ENCODE measurements at regions not wholly inside any gene's neighbourhood (a gene's known extent, or its start where the extent isn't known, plus 50 kb on each side); places are given as distances from the start of the nearest gene placed in this dataset.

DNA sequence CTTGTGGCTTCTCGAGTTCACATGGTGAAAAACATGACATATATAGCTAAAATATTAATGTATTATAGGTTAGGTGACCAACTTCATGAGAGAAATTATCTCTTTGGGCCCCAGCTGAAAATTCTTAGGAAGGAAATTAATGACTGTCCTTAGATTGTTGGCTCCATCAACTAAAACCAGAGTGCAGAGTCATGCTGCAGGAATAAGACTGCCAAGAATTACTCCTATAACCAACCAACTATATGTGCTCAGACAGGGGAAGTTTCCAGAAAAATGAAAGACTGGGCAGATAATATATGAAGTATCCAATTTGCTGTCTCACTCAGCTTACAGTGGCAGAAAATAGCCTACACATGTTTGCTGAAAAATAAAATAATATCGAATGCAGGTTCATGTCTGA lies 71.0 kb upstream of the TMEFF2 start:
- no peak overlapping the region for H3K4me3 ChIP-seq (ENCODE audit: low read depth, low read length)
- DNase-seq (ENCODE audit: low read depth): peak; percentile 12
- TF ChIP-seq, protein P1, sequence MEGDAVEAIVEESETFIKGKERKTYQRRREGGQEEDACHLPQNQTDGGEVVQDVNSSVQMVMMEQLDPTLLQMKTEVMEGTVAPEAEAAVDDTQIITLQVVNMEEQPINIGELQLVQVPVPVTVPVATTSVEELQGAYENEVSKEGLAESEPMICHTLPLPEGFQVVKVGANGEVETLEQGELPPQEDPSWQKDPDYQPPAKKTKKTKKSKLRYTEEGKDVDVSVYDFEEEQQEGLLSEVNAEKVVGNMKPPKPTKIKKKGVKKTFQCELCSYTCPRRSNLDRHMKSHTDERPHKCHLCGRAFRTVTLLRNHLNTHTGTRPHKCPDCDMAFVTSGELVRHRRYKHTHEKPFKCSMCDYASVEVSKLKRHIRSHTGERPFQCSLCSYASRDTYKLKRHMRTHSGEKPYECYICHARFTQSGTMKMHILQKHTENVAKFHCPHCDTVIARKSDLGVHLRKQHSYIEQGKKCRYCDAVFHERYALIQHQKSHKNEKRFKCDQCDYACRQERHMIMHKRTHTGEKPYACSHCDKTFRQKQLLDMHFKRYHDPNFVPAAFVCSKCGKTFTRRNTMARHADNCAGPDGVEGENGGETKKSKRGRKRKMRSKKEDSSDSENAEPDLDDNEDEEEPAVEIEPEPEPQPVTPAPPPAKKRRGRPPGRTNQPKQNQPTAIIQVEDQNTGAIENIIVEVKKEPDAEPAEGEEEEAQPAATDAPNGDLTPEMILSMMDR (conservative IDR thresholded peaks at IDR 0.05; ENCODE audit: low read depth, low read length): no peak

- DNase-seq (ENCODE audit: low read depth): no peak
- TF ChIP-seq, protein P1 (conservative IDR thresholded peaks at IDR 0.05; ENCODE audit: low read depth, low read length): no peak
- H3K4me3 ChIP-seq (ENCODE audit: low read depth, low read length): no peak overlapping the region
These were observed 59.7 kb upstream of the TMEFF2 start for GRCh38 chr2:192254444-192254843.

DNA sequence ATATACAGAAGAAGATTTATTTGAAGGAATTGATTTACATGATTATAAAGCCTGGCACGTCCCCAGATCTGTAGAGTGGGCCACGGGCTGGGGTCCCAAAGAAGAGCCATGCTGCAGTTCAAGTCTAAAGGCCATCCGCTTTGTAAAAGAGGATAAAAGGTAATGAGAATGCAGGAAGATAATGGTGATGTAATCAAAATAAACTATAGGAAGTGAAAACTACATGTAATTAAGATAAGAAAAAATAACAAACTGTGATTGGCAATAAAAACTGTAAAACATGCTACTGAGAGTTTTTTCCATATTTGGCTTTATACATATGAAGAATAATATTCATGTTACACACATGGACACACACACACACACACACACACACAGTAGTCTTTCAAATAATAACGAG lies 59.0 kb upstream of the TMEFF2 start:
- no peak for DNase-seq (ENCODE audit: low read depth)
- TF ChIP-seq, protein P1 (conservative IDR thresholded peaks at IDR 0.05; ENCODE audit: low read depth, low read length): no peak
- no peak overlapping the region for H3K4me3 ChIP-seq (ENCODE audit: low read depth, low read length)

DNA sequence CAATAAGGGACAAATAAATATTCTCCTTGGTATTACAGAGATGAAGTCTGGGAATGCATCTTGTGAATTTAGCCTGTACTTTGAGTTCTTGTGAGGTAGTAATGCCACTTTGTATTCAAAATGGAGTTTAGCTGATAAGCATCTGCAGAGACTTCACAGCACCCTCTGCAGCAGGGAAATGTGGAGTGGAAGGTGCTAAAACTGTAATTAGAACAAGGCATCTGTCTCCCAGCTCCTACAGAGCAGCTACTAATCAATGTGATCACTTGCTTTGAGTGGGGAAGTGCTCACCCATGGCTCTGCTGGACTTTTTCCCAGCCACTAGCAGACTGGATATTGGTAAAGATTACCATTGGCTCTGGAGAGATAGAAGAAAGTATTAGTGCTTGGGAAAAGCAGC lies 56.2 kb upstream of the TMEFF2 start:
- TF ChIP-seq, protein P1 (conservative IDR thresholded peaks at IDR 0.05; ENCODE audit: low read depth, low read length): no peak
- H3K4me3 ChIP-seq (ENCODE audit: low read depth, low read length): no peak overlapping the region
- DNase-seq (ENCODE audit: low read depth): no peak

DNA sequence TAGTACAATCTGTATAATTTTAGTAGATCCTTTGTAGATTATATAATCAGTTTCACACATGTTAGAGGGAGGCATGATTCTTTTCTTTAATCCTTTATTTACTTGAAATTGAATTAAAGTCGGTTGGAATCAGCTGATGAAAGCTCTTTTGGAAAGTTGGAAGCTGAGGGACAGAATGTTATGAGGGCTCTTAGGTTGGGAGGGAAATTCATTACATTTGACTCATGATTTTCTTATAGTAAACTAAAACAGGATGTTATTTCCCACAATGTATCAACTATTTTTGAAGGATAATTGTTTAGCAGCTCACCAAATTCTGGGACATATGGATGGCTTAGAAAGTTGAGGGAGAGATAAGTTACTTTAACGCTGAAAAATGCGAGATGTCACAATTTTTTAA lies 52.7 kb upstream of the TMEFF2 start:
- TF ChIP-seq, protein P1 (conservative IDR thresholded peaks at IDR 0.05; ENCODE audit: low read depth, low read length): no peak
- DNase-seq (ENCODE audit: low read depth): no peak
- no peak overlapping the region for H3K4me3 ChIP-seq (ENCODE audit: low read depth, low read length)

DNA sequence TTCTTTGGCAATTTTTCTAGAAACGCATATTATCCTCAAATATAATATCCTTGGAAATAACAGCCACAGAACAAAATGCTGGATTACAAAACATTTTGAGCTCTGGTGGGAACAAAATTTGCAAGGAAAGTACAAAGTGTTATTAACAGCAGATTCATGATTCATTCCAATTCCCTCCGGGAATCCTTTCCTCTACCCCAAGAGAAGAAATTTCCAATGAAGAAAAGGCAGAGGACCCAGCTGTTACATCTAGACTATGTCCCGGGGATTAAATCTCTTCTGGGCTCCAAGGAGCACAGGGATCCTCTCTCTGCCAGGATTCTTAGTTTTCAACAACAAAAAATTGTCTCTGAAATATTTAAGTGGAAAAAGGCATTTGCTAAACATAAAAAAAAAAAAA lies 51.6 kb upstream of the TMEFF2 start:
- TF ChIP-seq, protein P1 (conservative IDR thresholded peaks at IDR 0.05; ENCODE audit: low read depth, low read length): no peak
- DNase-seq (ENCODE audit: low read depth): no peak

DNA sequence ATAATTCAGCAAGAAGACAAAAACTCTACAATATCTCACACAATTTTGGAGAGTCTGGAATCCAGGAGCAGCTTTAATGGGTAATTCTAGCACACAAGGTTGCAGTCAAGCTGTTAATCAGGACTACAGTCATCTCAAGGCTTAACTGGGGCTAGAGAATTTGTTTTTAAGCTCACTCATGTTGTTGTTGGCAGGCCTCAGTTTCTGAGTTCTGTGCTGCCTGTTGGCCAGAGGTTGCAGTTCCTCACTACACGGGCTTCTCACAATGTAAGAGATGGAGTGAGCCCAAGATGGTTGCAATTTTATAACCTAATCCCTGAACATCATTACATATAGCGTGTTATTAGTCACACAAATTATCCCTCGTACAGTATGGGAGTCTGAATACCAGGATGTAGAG lies 50.6 kb upstream of the TMEFF2 start:
- TF ChIP-seq, protein P1 (conservative IDR thresholded peaks at IDR 0.05; ENCODE audit: low read depth, low read length): no peak
- DNase-seq (ENCODE audit: low read depth): peak; percentile 40
- no peak overlapping the region for H3K4me3 ChIP-seq (ENCODE audit: low read depth, low read length)

More for the DNA sequence above, 51.6 kb upstream of the TMEFF2 start:
- no peak overlapping the region for H3K4me3 ChIP-seq (ENCODE audit: low read depth, low read length)

All from choroid plexus epithelial cell (primary cell).